Liver (tissue), 8 donors: ENCODE measurements at regions not wholly inside any gene's neighbourhood (a gene's known extent, or its start where the extent isn't known, plus 50 kb on each side); places are given as distances from the start of the nearest gene placed in this dataset.

Source experiments
- DNase-seq: peaks from one replicate; pipeline ENCODE4 v3.0.0-alpha.2; 2017; ENCODE audit warnings: low spot score
- H3K27ac ChIP-seq, 2 donors: one replicate each; pipeline ENCODE4 v1.7.0; 2013; ENCODE audit warnings: inconsistent platforms in 2 of 2, low read length in 2 of 2, control low read depth in 1 of 2, low read depth in 1 of 2, mild to moderate bottlenecking in 1 of 2
- H3K27me3 ChIP-seq, 4 donors: one replicate each; pipeline versions ENCODE4 v1.6.1 to v1.7.0; 2013; ENCODE audit warnings: low read length in 3 of 4, inconsistent platforms in 1 of 4, mild to moderate bottlenecking in 1 of 4, moderate library complexity in 1 of 4; ENCODE audit not compliant: control insufficient read depth in 4 of 4, insufficient read depth in 4 of 4
- H3K36me3 ChIP-seq, 4 donors: one replicate each; pipeline versions ENCODE4 v1.6.1 to v1.7.0; 2013; ENCODE audit warnings: low read length in 3 of 4, mild to moderate bottlenecking in 3 of 4, low read depth in 1 of 4, moderate library complexity in 1 of 4; ENCODE audit not compliant: control insufficient read depth in 4 of 4, insufficient read depth in 3 of 4
- H3K4me1 ChIP-seq, 4 donors: one replicate each; pipeline versions ENCODE4 v1.6.1 to v1.7.0; 2013; ENCODE audit warnings: low read length in 3 of 4, mild to moderate bottlenecking in 3 of 4, moderate library complexity in 1 of 4; ENCODE audit not compliant: control insufficient read depth in 4 of 4, insufficient read depth in 4 of 4
- H3K4me3 ChIP-seq, 3 donors: one replicate each; pipeline versions ENCODE4 v1.6.1 to v1.7.0; 2013; ENCODE audit warnings: low read length in 3 of 3, control low read depth in 1 of 3, low read depth in 1 of 3, mild to moderate bottlenecking in 1 of 3
- H3K9ac ChIP-seq, 2 donors: one replicate each; pipeline ENCODE4 v1.7.0; 2013; ENCODE audit warnings: low read length in 2 of 2, mild to moderate bottlenecking in 2 of 2, moderate library complexity in 2 of 2, control low read depth in 1 of 2, low read depth in 1 of 2
- H3K9me3 ChIP-seq, 4 donors: one replicate each; pipeline versions ENCODE4 v1.6.1 to v1.7.0; 2013; ENCODE audit warnings: low read length in 3 of 4; ENCODE audit not compliant: control insufficient read depth in 4 of 4
- FOXA2 ChIP-seq: IDR thresholded peaks from 2 replicates; pipeline ENCODE4 v1.6.1; 2016; ENCODE audit warnings: antibody characterized with exemption
- GABPA ChIP-seq, 2 donors: IDR thresholded peaks in 1 of 2; conservative IDR thresholded peaks in 1 of 2; 2 replicates each; pipeline ENCODE4 v1.6.1; 2016; ENCODE audit warnings: antibody characterized with exemption in 2 of 2, mild to moderate bottlenecking in 1 of 2, moderate library complexity in 1 of 2
- HNF4A ChIP-seq, 2 donors: conservative IDR thresholded peaks; 2 replicates each; pipeline ENCODE4 v1.6.1; 2016; ENCODE audit warnings: antibody characterized with exemption in 2 of 2, mild to moderate bottlenecking in 2 of 2
- HNF4G ChIP-seq: IDR thresholded peaks from 2 replicates; pipeline ENCODE4 v1.6.1; 2016; ENCODE audit warnings: antibody characterized with exemption
- NR2F2 ChIP-seq: IDR thresholded peaks from 2 replicates; pipeline ENCODE4 v1.6.1; 2016; ENCODE audit warnings: antibody characterized with exemption
- RAD21 ChIP-seq, 2 donors: IDR thresholded peaks; 2 replicates each; pipeline ENCODE4 v1.6.1; 2016; ENCODE audit warnings: antibody characterized with exemption in 2 of 2, mild to moderate bottlenecking in 2 of 2
- RXRA ChIP-seq, 2 donors: IDR thresholded peaks; 2 replicates each; pipeline ENCODE4 v1.6.1; 2017 to 2018; ENCODE audit warnings: antibody characterized with exemption in 2 of 2, mild to moderate bottlenecking in 1 of 2
- TAF1 ChIP-seq: conservative IDR thresholded peaks from 2 replicates; pipeline ENCODE4 v1.6.1; 2016; ENCODE audit warnings: antibody characterized with exemption, mild to moderate bottlenecking
- YY1 ChIP-seq: IDR thresholded peaks from 2 replicates; pipeline ENCODE4 v1.6.1; 2016; ENCODE audit warnings: antibody characterized with exemption, mild to moderate bottlenecking
- WGBS: extraction: QIAGEN DNeasy Blood & Tissue Kit; methylation state at CpG from one replicate; pipeline ENCODE4 v1.1.7; 2013; 5-methylcytosine and 5-hydroxymethylcytosine counted together
- TF ChIP-seq, protein P1 (sequence below): IDR thresholded peaks from 2 replicates; pipeline ENCODE4 v1.6.1; 2016; ENCODE audit warnings: antibody characterized with exemption
- TF ChIP-seq, protein P2 (sequence below): IDR thresholded peaks from 2 replicates; pipeline ENCODE4 v1.6.1; 2016; ENCODE audit warnings: antibody characterized with exemption
- TF ChIP-seq, protein P3 (sequence below): IDR thresholded peaks from 2 replicates; pipeline ENCODE4 v1.6.1; 2016; ENCODE audit warnings: antibody characterized with exemption
- TF ChIP-seq, protein P4 (sequence below): fragments of 150-350 bp; IDR thresholded peaks from 2 replicates; pipeline ENCODE4 v1.5.1; 2017; ENCODE audit warnings: improper control_type of control experiment, low read depth, low read length; ENCODE audit not compliant: missing input control
- TF ChIP-seq, protein P5 (sequence below): IDR thresholded peaks from 2 replicates; pipeline ENCODE4 v1.6.1; 2016; ENCODE audit warnings: antibody characterized with exemption, mild to moderate bottlenecking
- donor health status: healthy.
- donor health status: healthy.
- donor health status: healthy.
- donor health status: healthy.
- donor health status: healthy.

DNA sequence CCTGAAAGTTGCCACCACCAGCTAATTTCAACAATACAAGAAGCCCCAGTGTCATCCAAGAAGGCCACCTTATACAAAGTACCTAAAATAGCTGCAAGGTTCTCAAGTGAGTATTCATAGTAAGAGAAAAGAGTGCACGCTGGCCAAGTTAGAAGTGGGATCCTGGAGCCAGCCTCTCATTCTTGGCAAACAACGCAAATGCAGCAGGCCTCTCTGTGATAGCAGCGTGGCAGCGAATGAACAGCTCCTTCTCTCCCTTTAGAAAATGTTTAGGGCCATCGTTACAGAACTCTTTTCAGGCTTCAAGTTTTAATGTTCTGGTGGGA lies 78.0 kb upstream of the IFNG-AS1 start:
- H3K4me3 ChIP-seq: no peak overlapping the region
- H3K9ac ChIP-seq: no peak overlapping the region
- 75% methylated on average over 5 of the region's 5 CpGs for WGBS
- H3K4me1 ChIP-seq: no peaks in the 10 kb centered on the region
- TF ChIP-seq NR2F2 (no peak), RAD21 (IDR thresholded peaks at IDR 0.05) (no peak), RXRA (IDR thresholded peaks at IDR 0.05) (no peak), GABPA (IDR thresholded peaks at IDR 0.05 in 1 of 2, conservative IDR thresholded peaks at IDR 0.05 in 1 of 2) (no peak)
- no peaks in the 10 kb centered on the region for H3K36me3 ChIP-seq
- DNase-seq: no peak
- H3K27me3 ChIP-seq: peaks cover 0 to 15% (median 0%) of the 10 kb centered on the region in 4 donors
- H3K9me3 ChIP-seq: no peaks in the 10 kb centered on the region
- no peak overlapping the region for H3K27ac ChIP-seq

DNA sequence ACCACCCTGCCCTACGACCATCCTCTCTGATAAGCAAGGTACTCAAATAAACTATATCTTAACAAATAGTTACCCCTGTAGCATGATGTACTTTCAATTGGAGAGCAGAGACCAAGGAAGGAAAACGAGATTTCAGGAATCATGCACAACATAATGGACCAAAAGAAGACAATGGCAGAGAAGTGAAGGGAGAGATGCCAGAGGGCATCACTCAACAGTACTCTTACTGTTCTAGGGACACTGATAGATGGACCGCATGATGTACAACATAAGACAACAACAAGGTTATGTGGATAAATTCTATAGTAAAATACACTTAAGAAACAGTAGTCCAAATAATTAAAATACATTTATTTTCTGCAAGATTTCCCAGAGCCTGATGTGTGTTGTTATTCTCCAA lies 77.5 kb upstream of the IFNG-AS1 start:
- Histone ChIP-seq H3K4me3 (no peak overlapping the region), H3K27me3 (peaks cover 0 to 20% (median 0%) of the 10 kb centered on the region in 4 donors), H3K4me1 (no peaks in the 10 kb centered on the region), H3K27ac (no peak overlapping the region), H3K36me3 (no peaks in the 10 kb centered on the region), H3K9me3 (no peaks in the 10 kb centered on the region), H3K9ac (no peak overlapping the region)
- DNase-seq: no peak
- 54% methylated on average over 3 of the region's 3 CpGs for WGBS
- TF ChIP-seq HNF4G: no peak
- TF ChIP-seq, protein P1, sequence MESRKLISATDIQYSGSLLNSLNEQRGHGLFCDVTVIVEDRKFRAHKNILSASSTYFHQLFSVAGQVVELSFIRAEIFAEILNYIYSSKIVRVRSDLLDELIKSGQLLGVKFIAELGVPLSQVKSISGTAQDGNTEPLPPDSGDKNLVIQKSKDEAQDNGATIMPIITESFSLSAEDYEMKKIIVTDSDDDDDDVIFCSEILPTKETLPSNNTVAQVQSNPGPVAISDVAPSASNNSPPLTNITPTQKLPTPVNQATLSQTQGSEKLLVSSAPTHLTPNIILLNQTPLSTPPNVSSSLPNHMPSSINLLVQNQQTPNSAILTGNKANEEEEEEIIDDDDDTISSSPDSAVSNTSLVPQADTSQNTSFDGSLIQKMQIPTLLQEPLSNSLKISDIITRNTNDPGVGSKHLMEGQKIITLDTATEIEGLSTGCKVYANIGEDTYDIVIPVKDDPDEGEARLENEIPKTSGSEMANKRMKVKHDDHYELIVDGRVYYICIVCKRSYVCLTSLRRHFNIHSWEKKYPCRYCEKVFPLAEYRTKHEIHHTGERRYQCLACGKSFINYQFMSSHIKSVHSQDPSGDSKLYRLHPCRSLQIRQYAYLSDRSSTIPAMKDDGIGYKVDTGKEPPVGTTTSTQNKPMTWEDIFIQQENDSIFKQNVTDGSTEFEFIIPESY: no peak
- TF ChIP-seq FOXA2: no peak

DNA sequence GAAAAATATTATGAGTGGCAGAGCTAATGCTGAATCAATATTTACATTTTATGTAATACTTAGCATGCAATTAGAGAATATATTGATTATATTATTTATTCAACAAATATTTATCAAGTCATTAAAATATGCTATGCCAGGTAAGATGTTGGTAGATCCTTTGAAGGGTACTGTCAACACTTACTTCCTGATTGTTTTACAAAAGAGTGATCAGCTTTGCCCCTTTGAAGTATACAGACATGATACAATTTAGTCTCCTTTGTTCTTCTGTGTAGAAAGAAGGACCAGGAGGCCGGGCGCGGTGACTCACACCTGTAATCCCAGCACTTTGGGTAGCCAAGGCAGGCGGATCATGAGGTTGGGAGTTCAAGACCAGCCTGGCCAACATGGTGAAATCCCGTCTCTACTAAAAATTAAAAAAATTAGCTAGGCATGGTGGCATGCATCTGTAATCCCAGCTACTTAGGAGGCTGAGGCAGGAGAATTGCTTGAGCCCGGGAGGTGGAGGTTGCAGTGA lies 73.9 kb upstream of the IFNG-AS1 start:
- DNase-seq: no peak
- TF ChIP-seq RAD21 (IDR thresholded peaks at IDR 0.05): no peak
- TF ChIP-seq, protein P2, sequence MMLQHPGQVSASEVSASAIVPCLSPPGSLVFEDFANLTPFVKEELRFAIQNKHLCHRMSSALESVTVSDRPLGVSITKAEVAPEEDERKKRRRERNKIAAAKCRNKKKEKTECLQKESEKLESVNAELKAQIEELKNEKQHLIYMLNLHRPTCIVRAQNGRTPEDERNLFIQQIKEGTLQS: no peak
- TF ChIP-seq, protein P1: no peak
- TF ChIP-seq, protein P3, sequence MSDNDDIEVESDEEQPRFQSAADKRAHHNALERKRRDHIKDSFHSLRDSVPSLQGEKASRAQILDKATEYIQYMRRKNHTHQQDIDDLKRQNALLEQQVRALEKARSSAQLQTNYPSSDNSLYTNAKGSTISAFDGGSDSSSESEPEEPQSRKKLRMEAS: no peak
- no peak for TF ChIP-seq HNF4A (conservative IDR thresholded peaks at IDR 0.05)
- TF ChIP-seq GABPA (IDR thresholded peaks at IDR 0.05 in 1 of 2, conservative IDR thresholded peaks at IDR 0.05 in 1 of 2): no peak
- TF ChIP-seq RXRA (IDR thresholded peaks at IDR 0.05): no peak
- TF ChIP-seq NR2F2: no peak
- TF ChIP-seq, protein P4, sequence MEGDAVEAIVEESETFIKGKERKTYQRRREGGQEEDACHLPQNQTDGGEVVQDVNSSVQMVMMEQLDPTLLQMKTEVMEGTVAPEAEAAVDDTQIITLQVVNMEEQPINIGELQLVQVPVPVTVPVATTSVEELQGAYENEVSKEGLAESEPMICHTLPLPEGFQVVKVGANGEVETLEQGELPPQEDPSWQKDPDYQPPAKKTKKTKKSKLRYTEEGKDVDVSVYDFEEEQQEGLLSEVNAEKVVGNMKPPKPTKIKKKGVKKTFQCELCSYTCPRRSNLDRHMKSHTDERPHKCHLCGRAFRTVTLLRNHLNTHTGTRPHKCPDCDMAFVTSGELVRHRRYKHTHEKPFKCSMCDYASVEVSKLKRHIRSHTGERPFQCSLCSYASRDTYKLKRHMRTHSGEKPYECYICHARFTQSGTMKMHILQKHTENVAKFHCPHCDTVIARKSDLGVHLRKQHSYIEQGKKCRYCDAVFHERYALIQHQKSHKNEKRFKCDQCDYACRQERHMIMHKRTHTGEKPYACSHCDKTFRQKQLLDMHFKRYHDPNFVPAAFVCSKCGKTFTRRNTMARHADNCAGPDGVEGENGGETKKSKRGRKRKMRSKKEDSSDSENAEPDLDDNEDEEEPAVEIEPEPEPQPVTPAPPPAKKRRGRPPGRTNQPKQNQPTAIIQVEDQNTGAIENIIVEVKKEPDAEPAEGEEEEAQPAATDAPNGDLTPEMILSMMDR: no peak
- TF ChIP-seq, protein P5, sequence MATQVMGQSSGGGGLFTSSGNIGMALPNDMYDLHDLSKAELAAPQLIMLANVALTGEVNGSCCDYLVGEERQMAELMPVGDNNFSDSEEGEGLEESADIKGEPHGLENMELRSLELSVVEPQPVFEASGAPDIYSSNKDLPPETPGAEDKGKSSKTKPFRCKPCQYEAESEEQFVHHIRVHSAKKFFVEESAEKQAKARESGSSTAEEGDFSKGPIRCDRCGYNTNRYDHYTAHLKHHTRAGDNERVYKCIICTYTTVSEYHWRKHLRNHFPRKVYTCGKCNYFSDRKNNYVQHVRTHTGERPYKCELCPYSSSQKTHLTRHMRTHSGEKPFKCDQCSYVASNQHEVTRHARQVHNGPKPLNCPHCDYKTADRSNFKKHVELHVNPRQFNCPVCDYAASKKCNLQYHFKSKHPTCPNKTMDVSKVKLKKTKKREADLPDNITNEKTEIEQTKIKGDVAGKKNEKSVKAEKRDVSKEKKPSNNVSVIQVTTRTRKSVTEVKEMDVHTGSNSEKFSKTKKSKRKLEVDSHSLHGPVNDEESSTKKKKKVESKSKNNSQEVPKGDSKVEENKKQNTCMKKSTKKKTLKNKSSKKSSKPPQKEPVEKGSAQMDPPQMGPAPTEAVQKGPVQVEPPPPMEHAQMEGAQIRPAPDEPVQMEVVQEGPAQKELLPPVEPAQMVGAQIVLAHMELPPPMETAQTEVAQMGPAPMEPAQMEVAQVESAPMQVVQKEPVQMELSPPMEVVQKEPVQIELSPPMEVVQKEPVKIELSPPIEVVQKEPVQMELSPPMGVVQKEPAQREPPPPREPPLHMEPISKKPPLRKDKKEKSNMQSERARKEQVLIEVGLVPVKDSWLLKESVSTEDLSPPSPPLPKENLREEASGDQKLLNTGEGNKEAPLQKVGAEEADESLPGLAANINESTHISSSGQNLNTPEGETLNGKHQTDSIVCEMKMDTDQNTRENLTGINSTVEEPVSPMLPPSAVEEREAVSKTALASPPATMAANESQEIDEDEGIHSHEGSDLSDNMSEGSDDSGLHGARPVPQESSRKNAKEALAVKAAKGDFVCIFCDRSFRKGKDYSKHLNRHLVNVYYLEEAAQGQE: no peak
- no peak for TF ChIP-seq YY1
- TF ChIP-seq FOXA2: no peak
- TF ChIP-seq TAF1: no peak

More for the DNA sequence above, 73.9 kb upstream of the IFNG-AS1 start:
- H3K27ac ChIP-seq: no peak overlapping the region
- no peaks in the 10 kb centered on the region for H3K9me3 ChIP-seq
- 79% methylated on average over 6 of the region's 6 CpGs for WGBS
- H3K9ac ChIP-seq: no peak overlapping the region
- no peaks in the 10 kb centered on the region for H3K4me1 ChIP-seq
- H3K4me3 ChIP-seq: no peak overlapping the region
- no peaks in the 10 kb centered on the region for H3K36me3 ChIP-seq
- H3K27me3 ChIP-seq: peaks cover 0 to 20% (median 0%) of the 10 kb centered on the region in 4 donors
